DMS153 treated with DMSO at 0.1 percent for 48 hours (cell line): ENCODE measurements at regions not wholly inside any gene's neighbourhood (a gene's known extent, or its start where the extent isn't known, plus 50 kb on each side); places are given as distances from the start of the nearest gene placed in this dataset.

ENCODE experiments used
- DNase-seq: peaks from one replicate; lab custom pipeline; 2025; ENCODE audit not compliant: unreplicated experiment; lab: John Stamatoyannopoulos, UW

- peak; percentile 29 for DNase-seq
Observed at GRCh38 chr7:17512181-17512675, 213.8 kb downstream of the AHR start.

GRCh38 chr7:17516771-17517170, 218.3 kb downstream of the AHR start:
- DNase-seq: no peak

GRCh38 chr7:17520941-17521340, 222.5 kb downstream of the AHR start:
- DNase-seq: no peak

GRCh38 chr7:17521437-17521836, 223.0 kb downstream of the AHR start:
- no peak for DNase-seq

- peak; percentile 81 for DNase-seq
Observed at GRCh38 chr7:17523813-17524739, 225.6 kb downstream of the AHR start.

GRCh38 chr7:17524746-17525145, 226.3 kb downstream of the AHR start:
- DNase-seq: no peak

- DNase-seq: no peak
Observed at GRCh38 chr7:17526621-17527020, 228.2 kb downstream of the AHR start.

- DNase-seq: no peak
Observed at GRCh38 chr7:17528636-17529035, 230.2 kb downstream of the AHR start.

GRCh38 chr7:17530244-17530643, 231.8 kb downstream of the AHR start:
- no peak for DNase-seq

GRCh38 chr7:17530741-17531421, 232.4 kb downstream of the AHR start:
- no peak for DNase-seq

- no peak for DNase-seq
Observed at GRCh38 chr7:17532861-17533404, 234.5 kb downstream of the AHR start.

- DNase-seq: no peak
Observed at GRCh38 chr7:17534348-17534747, 235.9 kb downstream of the AHR start.

GRCh38 chr7:17535776-17536175, 237.3 kb downstream of the AHR start:
- no peak for DNase-seq

GRCh38 chr7:17544401-17544800, 245.9 kb downstream of the AHR start:
- DNase-seq: no peak

- no peak for DNase-seq
Observed at GRCh38 chr7:17545348-17545747, 246.9 kb downstream of the AHR start.

- DNase-seq: no peak
Observed at GRCh38 chr7:17546189-17546588, 247.7 kb downstream of the AHR start.

GRCh38 chr7:17546592-17546991, 248.1 kb downstream of the AHR start:
- no peak for DNase-seq

GRCh38 chr7:17548014-17548653, 249.7 kb downstream of the AHR start:
- no peak for DNase-seq

- no peak for DNase-seq
Observed at GRCh38 chr7:17549406-17549805, 251.0 kb downstream of the AHR start.

- no peak for DNase-seq
Observed at GRCh38 chr7:17552373-17552772, 253.9 kb downstream of the AHR start.

- no peak for DNase-seq
Observed at GRCh38 chr7:17552952-17553351, 254.5 kb downstream of the AHR start.
